ENCODE measurements at regions not wholly inside any gene's neighbourhood (a gene's known extent, or its start where the extent isn't known, plus 50 kb on each side); places are given as distances from the start of the nearest gene placed in this dataset.

- FAIRE-seq, result no peak
- no peak for DNase-seq (ENCODE audit: insufficient read length, low spot score)
- TF ChIP-seq POU2F2 (IDR thresholded peaks at IDR 0.05; ENCODE audit: low read depth, low read length) (no peak), POLR2A (IDR thresholded peaks at IDR 0.05; ENCODE audit: low read depth, low read length) (no peak), TAF1 (IDR thresholded peaks at IDR 0.05; ENCODE audit: low read depth, low read length) (no peak), SPI1 (IDR thresholded peaks at IDR 0.05; ENCODE audit: low read depth, low read length) (no peak), PAX5 (IDR thresholded peaks at IDR 0.05; ENCODE audit: insufficient read depth, low read length, severe bottlenecking) (no peak), POLR2AphosphoS5 (IDR thresholded peaks at IDR 0.05; ENCODE audit: low read depth, low read length) (no peak)
Observed at GRCh38 chr1:219542828-219543518, 69.9 kb downstream of the ZC3H11B start.

GRCh38 chr1:219541946-219542345 lies 71.0 kb downstream of the ZC3H11B start:
- no peak for TF ChIP-seq POLR2AphosphoS5 (IDR thresholded peaks at IDR 0.05; ENCODE audit: low read depth, low read length)
- no peak for TF ChIP-seq POLR2A (IDR thresholded peaks at IDR 0.05; ENCODE audit: low read depth, low read length)
- no peak for TF ChIP-seq POU2F2 (IDR thresholded peaks at IDR 0.05; ENCODE audit: low read depth, low read length)
- TF ChIP-seq PAX5 (IDR thresholded peaks at IDR 0.05; ENCODE audit: insufficient read depth, low read length, severe bottlenecking), result no peak
- no peak for TF ChIP-seq SPI1 (IDR thresholded peaks at IDR 0.05; ENCODE audit: low read depth, low read length)
- TF ChIP-seq TAF1 (IDR thresholded peaks at IDR 0.05; ENCODE audit: low read depth, low read length), result no peak
- FAIRE-seq (no peak), DNase-seq (ENCODE audit: insufficient read length, low spot score) (no peak)

- FAIRE-seq, result no peak
- TF ChIP-seq TAF1 (IDR thresholded peaks at IDR 0.05; ENCODE audit: low read depth, low read length), result no peak
- peak; percentile 65; the same call in 1 of the 2 replicates for TF ChIP-seq SPI1 (IDR thresholded peaks at IDR 0.05; ENCODE audit: low read depth, low read length)
- DNase-seq (ENCODE audit: insufficient read length, low spot score), result no peak
Observed at GRCh38 chr1:219539645-219540254, 73.2 kb downstream of the ZC3H11B start.

GRCh38 chr1:219538886-219539285 lies 74.0 kb downstream of the ZC3H11B start:
- no peak for TF ChIP-seq SPI1 (IDR thresholded peaks at IDR 0.05; ENCODE audit: low read depth, low read length)
- TF ChIP-seq TAF1 (IDR thresholded peaks at IDR 0.05; ENCODE audit: low read depth, low read length), result no peak
- TF ChIP-seq POLR2A (IDR thresholded peaks at IDR 0.05; ENCODE audit: low read depth, low read length), result no peak
- no peak for TF ChIP-seq POLR2AphosphoS5 (IDR thresholded peaks at IDR 0.05; ENCODE audit: low read depth, low read length)
- TF ChIP-seq PAX5 (IDR thresholded peaks at IDR 0.05; ENCODE audit: insufficient read depth, low read length, severe bottlenecking), result no peak
- no peak for TF ChIP-seq POU2F2 (IDR thresholded peaks at IDR 0.05; ENCODE audit: low read depth, low read length)
- DNase-seq (ENCODE audit: insufficient read length, low spot score) (no peak), FAIRE-seq (no peak)

- FAIRE-seq, result no peak
- TF ChIP-seq TAF1 (IDR thresholded peaks at IDR 0.05; ENCODE audit: low read depth, low read length), result no peak
- no peak for TF ChIP-seq POLR2A (IDR thresholded peaks at IDR 0.05; ENCODE audit: low read depth, low read length)
- no peak for TF ChIP-seq POU2F2 (IDR thresholded peaks at IDR 0.05; ENCODE audit: low read depth, low read length)
- TF ChIP-seq SPI1 (IDR thresholded peaks at IDR 0.05; ENCODE audit: low read depth, low read length), result no peak
- no peak for TF ChIP-seq PAX5 (IDR thresholded peaks at IDR 0.05; ENCODE audit: insufficient read depth, low read length, severe bottlenecking)
- no peak for TF ChIP-seq POLR2AphosphoS5 (IDR thresholded peaks at IDR 0.05; ENCODE audit: low read depth, low read length)
- DNase-seq (ENCODE audit: insufficient read length, low spot score), result no peak
Observed at GRCh38 chr1:219537223-219537631, 75.7 kb downstream of the ZC3H11B start.

GRCh38 chr1:219536038-219536437 lies 76.9 kb downstream of the ZC3H11B start:
- TF ChIP-seq SPI1 (IDR thresholded peaks at IDR 0.05; ENCODE audit: low read depth, low read length) (no peak), POLR2A (IDR thresholded peaks at IDR 0.05; ENCODE audit: low read depth, low read length) (no peak), POLR2AphosphoS5 (IDR thresholded peaks at IDR 0.05; ENCODE audit: low read depth, low read length) (no peak), TAF1 (IDR thresholded peaks at IDR 0.05; ENCODE audit: low read depth, low read length) (no peak), POU2F2 (IDR thresholded peaks at IDR 0.05; ENCODE audit: low read depth, low read length) (no peak), PAX5 (IDR thresholded peaks at IDR 0.05; ENCODE audit: insufficient read depth, low read length, severe bottlenecking) (no peak)
- DNase-seq (ENCODE audit: insufficient read length, low spot score), result no peak
- no peak for FAIRE-seq

GRCh38 chr1:219534991-219535390 lies 77.9 kb downstream of the ZC3H11B start:
- no peak for DNase-seq (ENCODE audit: insufficient read length, low spot score)
- FAIRE-seq, result no peak
- TF ChIP-seq PAX5 (IDR thresholded peaks at IDR 0.05; ENCODE audit: insufficient read depth, low read length, severe bottlenecking), result no peak
- no peak for TF ChIP-seq POU2F2 (IDR thresholded peaks at IDR 0.05; ENCODE audit: low read depth, low read length)
- TF ChIP-seq POLR2AphosphoS5 (IDR thresholded peaks at IDR 0.05; ENCODE audit: low read depth, low read length), result no peak
- TF ChIP-seq SPI1 (IDR thresholded peaks at IDR 0.05; ENCODE audit: low read depth, low read length), result no peak
- no peak for TF ChIP-seq POLR2A (IDR thresholded peaks at IDR 0.05; ENCODE audit: low read depth, low read length)
- no peak for TF ChIP-seq TAF1 (IDR thresholded peaks at IDR 0.05; ENCODE audit: low read depth, low read length)

GRCh38 chr1:219533280-219533679 lies 79.6 kb downstream of the ZC3H11B start:
- FAIRE-seq (no peak), DNase-seq (ENCODE audit: insufficient read length, low spot score) (no peak)
- no peak for TF ChIP-seq TAF1 (IDR thresholded peaks at IDR 0.05; ENCODE audit: low read depth, low read length)
- no peak for TF ChIP-seq POU2F2 (IDR thresholded peaks at IDR 0.05; ENCODE audit: low read depth, low read length)
- TF ChIP-seq PAX5 (IDR thresholded peaks at IDR 0.05; ENCODE audit: insufficient read depth, low read length, severe bottlenecking), result no peak
- no peak for TF ChIP-seq POLR2AphosphoS5 (IDR thresholded peaks at IDR 0.05; ENCODE audit: low read depth, low read length)
- TF ChIP-seq POLR2A (IDR thresholded peaks at IDR 0.05; ENCODE audit: low read depth, low read length), result no peak
- TF ChIP-seq SPI1 (IDR thresholded peaks at IDR 0.05; ENCODE audit: low read depth, low read length), result no peak

GRCh38 chr1:219529116-219529515 lies 83.8 kb downstream of the ZC3H11B start:
- no peak for DNase-seq (ENCODE audit: insufficient read length, low spot score)
- no peak for FAIRE-seq
- no peak for TF ChIP-seq SPI1 (IDR thresholded peaks at IDR 0.05; ENCODE audit: low read depth, low read length)
- TF ChIP-seq PAX5 (IDR thresholded peaks at IDR 0.05; ENCODE audit: insufficient read depth, low read length, severe bottlenecking), result no peak
- TF ChIP-seq POLR2A (IDR thresholded peaks at IDR 0.05; ENCODE audit: low read depth, low read length), result no peak
- TF ChIP-seq POLR2AphosphoS5 (IDR thresholded peaks at IDR 0.05; ENCODE audit: low read depth, low read length), result no peak
- no peak for TF ChIP-seq TAF1 (IDR thresholded peaks at IDR 0.05; ENCODE audit: low read depth, low read length)
- no peak for TF ChIP-seq POU2F2 (IDR thresholded peaks at IDR 0.05; ENCODE audit: low read depth, low read length)
